D721Med (cell line): ENCODE measurements at regions not wholly inside any gene's neighbourhood (a gene's known extent, or its start where the extent isn't known, plus 50 kb on each side); places are given as distances from the start of the nearest gene placed in this dataset.

ENCODE experiments used
- DNase-seq: peaks from one replicate; pipeline ENCODE4 v3.0.0; 2011; ENCODE audit warnings: low spot score; ENCODE audit not compliant: insufficient read length
- FAIRE-seq: peaks from 2 replicates; lab custom pipeline; 2011; peaks lifted over from hg19 to GRCh38; lab: Jason Lieb, UNC
- CTCF ChIP-seq: IDR thresholded peaks from 2 replicates; pipeline ENCODE4 v1.5.1; 2012; ENCODE audit warnings: mild to moderate bottlenecking, control low read depth; ENCODE audit not compliant: insufficient read depth; ENCODE audit errors: missing control alignments

GRCh38 chr2:144333143-144333555, 186.8 kb downstream of the ZEB2 start:
- DNase-seq (no peak), FAIRE-seq (no peak)
- TF ChIP-seq CTCF: no peak

GRCh38 chr2:144332356-144333142, 187.4 kb downstream of the ZEB2 start:
- DNase-seq: peak; percentile 47
- no peak for FAIRE-seq
- no peak for TF ChIP-seq CTCF

- FAIRE-seq: no peak
- DNase-seq: peak; percentile 25
- no peak for TF ChIP-seq CTCF
Observed at GRCh38 chr2:144331674-144332355, 188.1 kb downstream of the ZEB2 start.

GRCh38 chr2:144330951-144331673, 188.8 kb downstream of the ZEB2 start:
- DNase-seq (no peak), FAIRE-seq (no peak)
- TF ChIP-seq CTCF: no peak

GRCh38 chr2:144329472-144329871, 190.4 kb downstream of the ZEB2 start:
- TF ChIP-seq CTCF: no peak
- FAIRE-seq (no peak), DNase-seq (no peak)

GRCh38 chr2:144328938-144329337, 191.0 kb downstream of the ZEB2 start:
- TF ChIP-seq CTCF: no peak
- FAIRE-seq (no peak), DNase-seq (no peak)

GRCh38 chr2:144326825-144327224, 193.1 kb downstream of the ZEB2 start:
- DNase-seq (no peak), FAIRE-seq (no peak)
- no peak for TF ChIP-seq CTCF
